NCI-H526 (cell line): ENCODE measurements at regions not wholly inside any gene's neighbourhood (a gene's known extent, or its start where the extent isn't known, plus 50 kb on each side); places are given as distances from the start of the nearest gene placed in this dataset.

ENCODE experiments used
- DNase-seq, 2 experiments: peaks; one replicate each; lab custom pipeline; 2025; lab: John Stamatoyannopoulos, UW

GRCh38 chr2:83650161-83650560 lies 808.9 kb downstream of the SUCLG1 start:
- DNase-seq: no peak

DNA sequence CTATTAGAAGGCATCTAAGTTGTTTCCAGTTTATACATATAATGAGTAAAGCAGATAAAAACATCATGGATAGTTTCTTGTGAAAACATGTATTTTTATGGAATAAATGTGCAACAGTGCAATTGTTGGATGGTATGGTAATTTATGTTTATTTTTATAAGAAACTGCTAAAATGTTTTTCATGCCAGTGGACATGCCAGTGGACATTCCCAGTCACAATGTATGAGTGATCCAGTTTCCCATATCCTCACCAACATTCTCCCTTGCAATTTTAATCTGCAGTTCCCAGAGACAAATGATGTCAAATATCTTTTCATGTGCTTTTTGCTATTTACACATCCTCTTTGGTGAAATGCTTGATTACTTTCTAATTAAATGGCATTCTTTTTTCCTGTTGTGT lies 818.6 kb downstream of the SUCLG1 start:
- no peak for DNase-seq

GRCh38 chr2:83633423-83633822 lies 825.7 kb downstream of the SUCLG1 start:
- no peak for DNase-seq

GRCh38 chr2:83630351-83630750 lies 828.7 kb downstream of the SUCLG1 start:
- DNase-seq: no peak

GRCh38 chr2:83615511-83615910 lies 843.6 kb downstream of the SUCLG1 start:
- DNase-seq: no peak

GRCh38 chr2:83613178-83613577 lies 845.9 kb downstream of the SUCLG1 start:
- no peak for DNase-seq

GRCh38 chr2:83602753-83603152 lies 856.3 kb downstream of the SUCLG1 start:
- DNase-seq: peak in 1 of 2 experiments; percentile 0

- no peak for DNase-seq
Observed at GRCh38 chr2:83596592-83597282, 862.3 kb downstream of the SUCLG1 start.

- no peak for DNase-seq
Observed at GRCh38 chr2:83595926-83596325, 863.2 kb downstream of the SUCLG1 start.

GRCh38 chr2:83595121-83595690 lies 863.9 kb downstream of the SUCLG1 start:
- no peak for DNase-seq

DNA sequence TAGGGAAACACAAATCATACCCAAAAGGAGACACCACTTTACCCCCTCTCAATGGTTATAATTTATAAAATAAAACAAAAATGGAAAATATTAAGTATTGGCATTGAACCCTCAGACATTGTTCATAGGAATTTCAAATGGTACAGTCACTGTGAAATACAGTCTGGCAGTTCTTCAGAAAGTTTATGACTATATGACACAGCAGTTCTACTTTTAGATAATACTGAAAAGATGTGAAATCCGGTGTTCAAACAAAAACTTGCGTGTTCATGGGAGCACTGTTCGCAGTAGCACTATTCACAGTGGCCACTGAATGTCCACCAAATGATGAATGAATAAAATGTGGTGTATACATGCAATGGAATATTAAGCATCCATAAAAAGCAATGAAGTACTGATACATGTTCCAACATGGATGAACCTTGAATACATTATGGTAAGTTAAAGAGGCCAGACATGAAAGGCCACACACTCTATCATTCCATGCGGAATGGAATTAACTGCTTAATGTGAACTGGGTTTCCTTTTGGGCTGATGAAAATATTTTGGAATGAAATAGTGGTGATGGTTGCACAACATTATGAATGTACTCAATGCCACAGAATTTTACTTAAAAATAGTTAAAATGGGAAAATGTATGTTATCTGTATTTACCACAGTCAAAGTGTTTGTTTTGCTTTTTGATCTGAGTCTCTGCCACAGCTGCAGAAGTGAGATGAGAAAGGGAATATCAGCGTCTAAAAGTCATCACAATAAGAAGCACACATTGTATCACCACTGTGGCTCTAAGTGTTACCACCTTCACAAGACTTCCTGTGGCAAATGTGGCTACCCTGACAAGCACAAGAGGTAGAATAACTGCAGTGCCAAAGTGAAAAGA lies 864.6 kb downstream of the SUCLG1 start:
- no peak for DNase-seq

DNA sequence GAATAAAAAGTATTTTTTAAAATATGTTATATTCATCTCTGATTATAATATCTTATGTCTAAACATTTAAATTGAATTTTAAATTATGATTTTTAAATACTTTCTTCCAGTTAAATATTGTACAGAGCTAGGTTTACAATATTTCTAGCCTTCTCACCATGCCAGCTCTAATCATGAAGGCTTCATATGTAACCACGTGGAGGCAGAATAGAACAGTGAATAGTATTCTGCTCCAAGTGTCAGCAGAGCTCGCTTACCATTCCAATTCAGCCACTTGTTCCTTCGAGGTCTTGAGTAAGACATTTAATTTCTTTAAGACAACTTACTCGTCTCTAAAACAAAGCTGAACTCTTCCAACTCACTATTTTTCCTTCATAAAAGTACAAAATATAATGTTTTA lies 871.8 kb downstream of the SUCLG1 start:
- DNase-seq: peak in 1 of 2 experiments; percentile 0

DNA sequence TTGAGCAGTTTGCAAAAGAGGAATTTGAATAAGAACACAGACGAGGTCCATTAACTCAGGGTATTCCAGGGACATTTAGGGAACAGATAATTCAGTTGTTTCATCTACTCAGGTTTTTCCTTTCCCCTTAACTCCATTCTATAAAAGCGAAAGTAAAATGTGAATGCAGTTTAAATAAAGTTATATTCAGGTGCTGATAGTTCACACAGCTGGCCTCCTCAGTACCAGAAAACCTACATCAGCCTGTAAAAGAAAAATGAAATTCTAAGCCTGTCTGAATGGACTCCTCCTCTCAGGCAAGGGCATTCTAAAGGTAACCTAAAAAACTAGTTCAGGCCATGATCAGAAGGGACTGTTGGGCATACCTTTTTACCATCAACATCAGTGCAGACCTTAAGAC lies 873.8 kb downstream of the SUCLG1 start:
- peak in 1 of 2 experiments; percentile 14 for DNase-seq

GRCh38 chr2:83584672-83585071 lies 874.4 kb downstream of the SUCLG1 start:
- DNase-seq: no peak

GRCh38 chr2:83582589-83582988 lies 876.5 kb downstream of the SUCLG1 start:
- no peak for DNase-seq

- no peak for DNase-seq
Observed at GRCh38 chr2:83579507-83579906, 879.6 kb downstream of the SUCLG1 start.

GRCh38 chr2:83578405-83578804 lies 880.7 kb downstream of the SUCLG1 start:
- no peak for DNase-seq

GRCh38 chr2:83574614-83575013 lies 884.5 kb downstream of the SUCLG1 start:
- no peak for DNase-seq

DNA sequence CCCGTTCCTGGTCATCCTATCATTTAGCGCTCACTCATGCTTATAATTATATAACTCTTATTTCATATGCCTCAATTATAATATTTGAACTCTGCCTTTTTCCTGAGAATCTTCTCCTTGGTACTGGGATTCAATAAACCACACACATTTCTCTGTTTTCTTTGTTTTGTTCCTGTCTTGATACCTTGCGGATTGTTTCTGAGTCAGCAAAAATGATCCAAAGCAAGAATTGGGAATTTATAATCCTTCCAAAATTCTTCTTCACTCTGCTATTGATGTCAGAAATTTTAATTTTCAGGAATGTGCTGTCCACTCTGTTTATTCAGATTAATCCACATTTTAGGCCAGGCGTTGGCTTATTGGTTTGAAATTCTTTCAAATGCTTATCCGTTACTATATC lies 886.0 kb downstream of the SUCLG1 start:
- no peak for DNase-seq

DNA sequence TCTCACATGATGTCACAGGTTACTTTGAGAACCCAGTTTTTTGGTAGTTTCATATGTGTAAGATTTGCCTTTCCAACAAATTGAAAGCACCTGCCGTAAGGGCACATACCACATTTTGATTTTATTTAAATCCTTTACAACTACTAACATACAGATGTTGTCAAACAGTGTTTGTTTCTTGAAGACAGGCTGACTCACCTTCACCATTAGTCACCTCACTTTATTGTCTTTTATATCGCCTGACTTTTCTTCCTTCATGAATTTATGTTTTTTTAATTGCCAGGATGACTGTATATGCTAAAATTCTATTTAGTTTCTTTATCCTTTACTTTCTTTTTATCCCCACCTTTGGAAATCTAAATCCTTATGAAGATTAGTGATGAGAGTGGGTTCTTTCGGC lies 886.7 kb downstream of the SUCLG1 start:
- no peak for DNase-seq

DNA sequence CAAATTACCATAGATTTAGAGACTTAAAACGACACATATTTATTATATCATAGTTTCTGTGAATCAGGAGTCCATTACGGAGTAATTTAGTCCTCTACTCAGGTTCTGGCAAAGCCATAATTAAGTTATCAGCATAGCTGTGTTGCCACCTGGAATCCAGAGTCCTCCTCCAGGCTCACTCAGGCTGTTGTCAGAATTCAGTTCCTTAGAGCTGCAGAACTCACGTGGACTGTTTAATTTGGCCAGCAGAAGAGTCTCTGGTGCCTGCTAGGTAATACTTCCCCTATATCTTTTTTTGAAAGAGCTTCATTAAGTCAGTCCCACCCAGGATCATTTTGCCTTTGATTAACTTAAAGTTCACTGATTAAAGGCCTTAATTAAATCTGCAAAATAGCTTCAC lies 891.5 kb downstream of the SUCLG1 start:
- DNase-seq: no peak

DNA sequence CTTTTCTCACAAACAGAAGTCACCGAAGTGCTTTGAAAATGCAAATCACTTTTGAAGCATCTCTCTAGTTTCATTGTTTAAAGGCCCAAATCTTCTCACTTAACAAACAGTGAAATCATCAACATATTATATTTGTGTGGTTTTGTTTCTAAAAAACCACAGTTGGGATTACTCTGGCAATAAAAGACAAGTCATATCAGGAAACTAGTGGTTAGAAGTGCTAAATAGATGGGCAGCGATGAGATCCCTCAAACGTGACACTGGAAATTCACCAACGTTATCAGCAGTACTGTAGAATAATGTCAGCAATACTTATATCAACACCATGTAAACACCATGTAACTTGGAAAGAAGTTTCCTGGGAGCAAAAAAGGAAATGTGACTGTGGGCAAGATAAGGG lies 893.5 kb downstream of the SUCLG1 start:
- no peak for DNase-seq

DNA sequence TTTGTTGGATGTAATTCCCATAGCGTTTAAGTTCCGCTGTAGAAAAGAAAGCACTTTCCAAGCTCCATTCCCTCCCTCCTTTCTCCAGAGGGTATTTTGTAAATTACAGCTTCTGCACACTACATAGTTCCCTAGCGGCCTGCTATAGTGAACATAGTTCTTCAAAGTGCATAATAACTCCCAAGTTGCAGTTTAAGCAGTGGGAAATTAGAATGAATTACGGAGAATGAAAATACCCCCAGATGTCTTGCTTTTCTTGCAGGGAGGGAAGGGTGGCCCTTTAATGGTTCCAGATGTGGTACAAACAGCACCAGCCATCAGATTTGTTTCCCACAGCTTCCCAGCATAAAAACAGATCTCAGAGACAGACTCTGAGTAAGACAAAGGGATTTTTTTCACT lies 893.9 kb downstream of the SUCLG1 start:
- DNase-seq: no peak
